Liver (tissue), 8 donors: ENCODE measurements at regions not wholly inside any gene's neighbourhood (a gene's known extent, or its start where the extent isn't known, plus 50 kb on each side); places are given as distances from the start of the nearest gene placed in this dataset.

Experiments used
- DNase-seq: peaks from one replicate; pipeline ENCODE4 v3.0.0-alpha.2; 2017; ENCODE audit warnings: low spot score
- H3K27ac ChIP-seq, 2 donors: one replicate each; pipeline ENCODE4 v1.7.0; 2013; ENCODE audit warnings: inconsistent platforms in 2 of 2, low read length in 2 of 2, control low read depth in 1 of 2, low read depth in 1 of 2, mild to moderate bottlenecking in 1 of 2
- H3K27me3 ChIP-seq, 4 donors: one replicate each; pipeline versions ENCODE4 v1.6.1 to v1.7.0; 2013; ENCODE audit warnings: low read length in 3 of 4, inconsistent platforms in 1 of 4, mild to moderate bottlenecking in 1 of 4, moderate library complexity in 1 of 4; ENCODE audit not compliant: control insufficient read depth in 4 of 4, insufficient read depth in 4 of 4
- H3K36me3 ChIP-seq, 4 donors: one replicate each; pipeline versions ENCODE4 v1.6.1 to v1.7.0; 2013; ENCODE audit warnings: low read length in 3 of 4, mild to moderate bottlenecking in 3 of 4, low read depth in 1 of 4, moderate library complexity in 1 of 4; ENCODE audit not compliant: control insufficient read depth in 4 of 4, insufficient read depth in 3 of 4
- H3K4me1 ChIP-seq, 4 donors: one replicate each; pipeline versions ENCODE4 v1.6.1 to v1.7.0; 2013; ENCODE audit warnings: low read length in 3 of 4, mild to moderate bottlenecking in 3 of 4, moderate library complexity in 1 of 4; ENCODE audit not compliant: control insufficient read depth in 4 of 4, insufficient read depth in 4 of 4
- H3K4me3 ChIP-seq, 3 donors: one replicate each; pipeline versions ENCODE4 v1.6.1 to v1.7.0; 2013; ENCODE audit warnings: low read length in 3 of 3, control low read depth in 1 of 3, low read depth in 1 of 3, mild to moderate bottlenecking in 1 of 3
- H3K9ac ChIP-seq, 2 donors: one replicate each; pipeline ENCODE4 v1.7.0; 2013; ENCODE audit warnings: low read length in 2 of 2, mild to moderate bottlenecking in 2 of 2, moderate library complexity in 2 of 2, control low read depth in 1 of 2, low read depth in 1 of 2
- H3K9me3 ChIP-seq, 4 donors: one replicate each; pipeline versions ENCODE4 v1.6.1 to v1.7.0; 2013; ENCODE audit warnings: low read length in 3 of 4; ENCODE audit not compliant: control insufficient read depth in 4 of 4
- ATF3 ChIP-seq: IDR thresholded peaks from 2 replicates; pipeline ENCODE4 v1.6.1; 2016; ENCODE audit warnings: antibody characterized with exemption
- CTCF ChIP-seq: fragments of 150-350 bp; IDR thresholded peaks from 2 replicates; pipeline ENCODE4 v1.5.1; 2017; ENCODE audit warnings: improper control_type of control experiment, low read depth, low read length; ENCODE audit not compliant: missing input control
- EGR1 ChIP-seq, 2 donors: IDR thresholded peaks; 2 replicates each; pipeline ENCODE4 v1.6.1; 2016 to 2018; ENCODE audit warnings: antibody characterized with exemption in 2 of 2, low read depth in 2 of 2
- FOXA1 ChIP-seq: IDR thresholded peaks from 2 replicates; pipeline ENCODE4 v1.6.1; 2016; ENCODE audit warnings: antibody characterized with exemption
- FOXA2 ChIP-seq: IDR thresholded peaks from 2 replicates; pipeline ENCODE4 v1.6.1; 2016; ENCODE audit warnings: antibody characterized with exemption
- GABPA ChIP-seq, 2 donors: IDR thresholded peaks in 1 of 2; conservative IDR thresholded peaks in 1 of 2; 2 replicates each; pipeline ENCODE4 v1.6.1; 2016; ENCODE audit warnings: antibody characterized with exemption in 2 of 2, mild to moderate bottlenecking in 1 of 2, moderate library complexity in 1 of 2
- HNF4A ChIP-seq, 2 donors: conservative IDR thresholded peaks; 2 replicates each; pipeline ENCODE4 v1.6.1; 2016; ENCODE audit warnings: antibody characterized with exemption in 2 of 2, mild to moderate bottlenecking in 2 of 2
- HNF4G ChIP-seq: IDR thresholded peaks from 2 replicates; pipeline ENCODE4 v1.6.1; 2016; ENCODE audit warnings: antibody characterized with exemption
- JUND ChIP-seq, 2 donors: IDR thresholded peaks; 2 replicates each; pipeline ENCODE4 v1.6.1; 2016; ENCODE audit warnings: antibody characterized with exemption in 2 of 2
- MAX ChIP-seq: IDR thresholded peaks from 2 replicates; pipeline ENCODE4 v1.6.1; 2016; ENCODE audit warnings: antibody characterized with exemption
- NR2F2 ChIP-seq: IDR thresholded peaks from 2 replicates; pipeline ENCODE4 v1.6.1; 2016; ENCODE audit warnings: antibody characterized with exemption
- RAD21 ChIP-seq, 2 donors: IDR thresholded peaks; 2 replicates each; pipeline ENCODE4 v1.6.1; 2016; ENCODE audit warnings: antibody characterized with exemption in 2 of 2, mild to moderate bottlenecking in 2 of 2
- REST ChIP-seq: IDR thresholded peaks from 2 replicates; pipeline ENCODE4 v1.6.1; 2016; ENCODE audit warnings: antibody characterized with exemption, mild to moderate bottlenecking
- RXRA ChIP-seq, 2 donors: IDR thresholded peaks; 2 replicates each; pipeline ENCODE4 v1.6.1; 2017 to 2018; ENCODE audit warnings: antibody characterized with exemption in 2 of 2, mild to moderate bottlenecking in 1 of 2
- SP1 ChIP-seq: IDR thresholded peaks from 2 replicates; pipeline ENCODE4 v1.6.1; 2018; ENCODE audit warnings: antibody characterized with exemption, mild to moderate bottlenecking
- TAF1 ChIP-seq: conservative IDR thresholded peaks from 2 replicates; pipeline ENCODE4 v1.6.1; 2016; ENCODE audit warnings: antibody characterized with exemption, mild to moderate bottlenecking
- YY1 ChIP-seq: IDR thresholded peaks from 2 replicates; pipeline ENCODE4 v1.6.1; 2016; ENCODE audit warnings: antibody characterized with exemption, mild to moderate bottlenecking
- ZBTB33 ChIP-seq: IDR thresholded peaks from 2 replicates; pipeline ENCODE4 v1.6.1; 2016; ENCODE audit warnings: antibody characterized with exemption
- WGBS: extraction: QIAGEN DNeasy Blood & Tissue Kit; methylation state at CpG from one replicate; pipeline ENCODE4 v1.1.7; 2013; 5-methylcytosine and 5-hydroxymethylcytosine counted together
- donor health status: healthy.
- donor health status: healthy.
- donor health status: healthy.
- donor health status: healthy.
- donor health status: healthy.

- no peak overlapping the region for H3K9ac ChIP-seq
- H3K4me1 ChIP-seq: no peaks in the 10 kb centered on the region
- H3K27me3 ChIP-seq: no peaks in the 10 kb centered on the region
- no peak overlapping the region for H3K27ac ChIP-seq
- H3K36me3 ChIP-seq: no peaks in the 10 kb centered on the region
- TF ChIP-seq GABPA (IDR thresholded peaks at IDR 0.05 in 1 of 2, conservative IDR thresholded peaks at IDR 0.05 in 1 of 2) (no peak), RAD21 (IDR thresholded peaks at IDR 0.05) (no peak), SP1 (no peak)
- WGBS: 65% methylated on average over 1 of the region's 1 CpG
- no peak overlapping the region for H3K4me3 ChIP-seq
- no peaks in the 10 kb centered on the region for H3K9me3 ChIP-seq
- DNase-seq: no peak
These were observed 395.4 kb upstream of the ADAMTS5 start for GRCh38 chr21:27362249-27362648.

- Histone ChIP-seq H3K9ac (no peak overlapping the region), H3K9me3 (no peaks in the 10 kb centered on the region), H3K4me3 (no peak overlapping the region), H3K27ac (no peak overlapping the region), H3K4me1 (no peaks in the 10 kb centered on the region), H3K36me3 (no peaks in the 10 kb centered on the region), H3K27me3 (no peaks in the 10 kb centered on the region)
- DNase-seq: no peak
- TF ChIP-seq ATF3: no peak
- no peak for TF ChIP-seq NR2F2
- no peak for TF ChIP-seq JUND (IDR thresholded peaks at IDR 0.05)
- no peak for TF ChIP-seq CTCF
- no peak for TF ChIP-seq GABPA (IDR thresholded peaks at IDR 0.05 in 1 of 2, conservative IDR thresholded peaks at IDR 0.05 in 1 of 2)
- TF ChIP-seq RXRA (IDR thresholded peaks at IDR 0.05): no peak
- no peak for TF ChIP-seq SP1
- TF ChIP-seq HNF4A (conservative IDR thresholded peaks at IDR 0.05): no peak
- TF ChIP-seq RAD21 (IDR thresholded peaks at IDR 0.05): no peak
- no peak for TF ChIP-seq REST
- no peak for TF ChIP-seq YY1
- TF ChIP-seq FOXA1: no peak
- no peak for TF ChIP-seq TAF1
- TF ChIP-seq EGR1 (IDR thresholded peaks at IDR 0.05; ENCODE audit: low read depth in 2 of 2): no peak
- no peak for TF ChIP-seq HNF4G
- no peak for TF ChIP-seq ZBTB33
- no peak for TF ChIP-seq FOXA2
- TF ChIP-seq MAX: no peak
These were observed 392.3 kb upstream of the ADAMTS5 start for GRCh38 chr21:27359141-27359540.
